Ascending aorta (tissue), 2 donors: ENCODE measurements at regions not wholly inside any gene's neighbourhood (a gene's known extent, or its start where the extent isn't known, plus 50 kb on each side); places are given as distances from the start of the nearest gene placed in this dataset.
A peak's percentile ranks its signal among the peaks of the same experiment; 100 is the strongest.

Experiments
- DNase-seq, 2 donors: peaks; one replicate each; pipeline ENCODE4 v3.0.0-alpha.2; 2019; ENCODE audit warnings: low spot score in 2 of 2
- H3K27ac ChIP-seq, 2 donors: fragments of 200-600 bp; sonication (generic); one replicate each; pipeline ENCODE4 v1.5.1; 2016 to 2017; ENCODE audit warnings: mild to moderate bottlenecking in 1 of 2
- H3K27me3 ChIP-seq: fragments of 200-600 bp; sonication (generic); one replicate; pipeline ENCODE4 v1.5.1; 2017
- H3K36me3 ChIP-seq, 2 donors: fragments of 200-600 bp; sonication (generic); one replicate each; pipeline ENCODE4 v1.5.1; 2016
- H3K4me1 ChIP-seq, 2 donors: fragments of 200-600 bp; sonication (generic); one replicate each; pipeline ENCODE4 v1.5.1; 2016 to 2017; ENCODE audit warnings: mild to moderate bottlenecking in 1 of 2
- H3K4me3 ChIP-seq, 2 donors: fragments of 200-600 bp; sonication (generic); one replicate each; pipeline ENCODE4 v1.5.1; 2016 to 2017; ENCODE audit warnings: mild to moderate bottlenecking in 1 of 2
- H3K9me3 ChIP-seq, 2 donors: fragments of 200-600 bp; sonication (generic); one replicate each; pipeline ENCODE4 v1.5.1; 2016
- intact Hi-C: fragments of 100-400 bp; cut with DNase I; formaldehyde crosslinking; loops from one replicate; pipeline ENCODE4 v1.15.1; 2023
- TF ChIP-seq, protein P1 (sequence below), 3 experiments: fragments of 200-600 bp in 2 of 3; fragments of 450-650 bp in 1 of 3; sonication (generic) in 2 of 3; IDR thresholded peaks; one replicate each; pipeline ENCODE4 v1.5.1; 2016 to 2019; ENCODE audit warnings: antibody characterized with exemption in 3 of 3, mild to moderate bottlenecking in 1 of 3, moderate library complexity in 1 of 3

DNA sequence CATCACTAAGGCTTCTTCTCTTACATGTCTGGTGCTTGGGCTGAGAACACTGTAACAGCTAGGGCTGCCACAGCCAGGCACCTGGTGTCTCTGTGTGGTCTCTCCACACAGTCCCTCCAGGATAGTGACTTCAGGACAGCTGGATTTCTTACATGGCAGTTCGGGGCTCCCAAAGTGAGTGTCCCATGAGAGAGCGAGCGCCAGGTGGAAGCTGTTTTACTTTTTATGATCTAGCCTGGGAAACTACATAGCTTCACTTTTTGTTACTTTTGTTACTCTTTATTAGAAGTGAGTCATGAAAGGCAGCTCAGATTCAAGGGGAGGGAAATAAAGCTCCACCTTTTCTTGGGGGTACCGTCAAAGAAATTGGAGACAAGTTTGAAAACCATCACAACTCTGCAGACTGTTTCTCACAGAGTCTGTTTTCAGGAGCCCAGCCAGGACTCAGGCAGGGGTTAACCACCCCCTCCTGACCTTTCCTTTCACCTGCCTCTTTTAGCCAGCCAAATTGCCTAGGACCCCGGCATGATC lies 373.0 kb downstream of the MID1IP1 start:
- peak overlapping the region in 1 of 2 donors; percentile 17 for H3K4me3 ChIP-seq
- no peak overlapping the region for H3K27ac ChIP-seq
- TF ChIP-seq, protein P1, sequence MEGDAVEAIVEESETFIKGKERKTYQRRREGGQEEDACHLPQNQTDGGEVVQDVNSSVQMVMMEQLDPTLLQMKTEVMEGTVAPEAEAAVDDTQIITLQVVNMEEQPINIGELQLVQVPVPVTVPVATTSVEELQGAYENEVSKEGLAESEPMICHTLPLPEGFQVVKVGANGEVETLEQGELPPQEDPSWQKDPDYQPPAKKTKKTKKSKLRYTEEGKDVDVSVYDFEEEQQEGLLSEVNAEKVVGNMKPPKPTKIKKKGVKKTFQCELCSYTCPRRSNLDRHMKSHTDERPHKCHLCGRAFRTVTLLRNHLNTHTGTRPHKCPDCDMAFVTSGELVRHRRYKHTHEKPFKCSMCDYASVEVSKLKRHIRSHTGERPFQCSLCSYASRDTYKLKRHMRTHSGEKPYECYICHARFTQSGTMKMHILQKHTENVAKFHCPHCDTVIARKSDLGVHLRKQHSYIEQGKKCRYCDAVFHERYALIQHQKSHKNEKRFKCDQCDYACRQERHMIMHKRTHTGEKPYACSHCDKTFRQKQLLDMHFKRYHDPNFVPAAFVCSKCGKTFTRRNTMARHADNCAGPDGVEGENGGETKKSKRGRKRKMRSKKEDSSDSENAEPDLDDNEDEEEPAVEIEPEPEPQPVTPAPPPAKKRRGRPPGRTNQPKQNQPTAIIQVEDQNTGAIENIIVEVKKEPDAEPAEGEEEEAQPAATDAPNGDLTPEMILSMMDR (IDR thresholded peaks at IDR 0.05): no peak

GRCh38 chrX:39174772-39175417 lies 373.6 kb downstream of the MID1IP1 start:
- H3K9me3 ChIP-seq: no peaks in the 10 kb centered on the region
- H3K36me3 ChIP-seq: no peaks in the 10 kb centered on the region
- H3K4me1 ChIP-seq: no peaks in the 10 kb centered on the region
- peak overlapping the region in 1 of 2 donors; percentile 17 for H3K4me3 ChIP-seq
- intact Hi-C loops: no loop called here
- TF ChIP-seq, protein P1 (IDR thresholded peaks at IDR 0.05): no peak
- H3K27me3 ChIP-seq: no peaks in the 10 kb centered on the region
- H3K27ac ChIP-seq: no peak overlapping the region
- DNase-seq: no peak

More for the DNA sequence above, 373.0 kb downstream of the MID1IP1 start:
- no peak for DNase-seq
- H3K9me3 ChIP-seq: no peaks in the 10 kb centered on the region
- intact Hi-C loops: no loop called here
- no peaks in the 10 kb centered on the region for H3K4me1 ChIP-seq
- H3K36me3 ChIP-seq: no peaks in the 10 kb centered on the region
- H3K27me3 ChIP-seq: no peaks in the 10 kb centered on the region

DNA sequence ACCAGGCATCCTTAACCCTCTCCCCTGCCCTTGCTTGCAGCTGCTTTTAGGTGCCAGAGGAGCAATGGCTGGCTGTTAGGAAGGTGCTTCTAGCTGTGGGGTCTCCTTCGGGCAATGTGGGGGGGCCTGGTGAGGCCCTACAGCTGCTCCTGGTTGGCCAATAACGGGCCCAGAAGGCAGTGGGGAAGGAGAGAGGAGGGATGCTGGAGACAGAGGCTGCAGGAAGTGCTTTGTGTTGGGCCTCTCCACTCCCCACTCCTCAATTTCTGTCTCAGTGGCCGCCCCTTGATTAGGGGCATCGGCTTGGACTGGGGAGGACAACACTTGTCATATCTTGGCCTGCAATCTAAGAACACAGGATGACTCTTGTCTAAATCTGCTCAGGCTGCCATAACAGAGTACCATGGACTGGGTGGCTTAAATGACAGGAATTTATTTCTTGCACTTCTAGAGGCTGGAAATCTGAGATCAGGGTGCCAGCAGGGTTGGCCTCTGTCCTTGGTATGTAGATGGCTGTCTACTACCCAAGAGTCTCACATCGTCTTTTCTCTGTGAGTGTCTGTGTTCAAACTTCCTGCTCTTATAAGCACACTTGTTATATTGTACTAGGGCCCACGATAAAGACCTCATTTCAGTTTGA lies 374.3 kb downstream of the MID1IP1 start:
- Histone ChIP-seq H3K9me3 (no peaks in the 10 kb centered on the region), H3K4me1 (no peaks in the 10 kb centered on the region), H3K36me3 (no peaks in the 10 kb centered on the region), H3K27ac (no peak overlapping the region), H3K27me3 (no peaks in the 10 kb centered on the region), H3K4me3 (no peak overlapping the region)
- DNase-seq: no peak
- TF ChIP-seq, protein P1 (IDR thresholded peaks at IDR 0.05): no peak
- intact Hi-C loops: no loop called here

DNA sequence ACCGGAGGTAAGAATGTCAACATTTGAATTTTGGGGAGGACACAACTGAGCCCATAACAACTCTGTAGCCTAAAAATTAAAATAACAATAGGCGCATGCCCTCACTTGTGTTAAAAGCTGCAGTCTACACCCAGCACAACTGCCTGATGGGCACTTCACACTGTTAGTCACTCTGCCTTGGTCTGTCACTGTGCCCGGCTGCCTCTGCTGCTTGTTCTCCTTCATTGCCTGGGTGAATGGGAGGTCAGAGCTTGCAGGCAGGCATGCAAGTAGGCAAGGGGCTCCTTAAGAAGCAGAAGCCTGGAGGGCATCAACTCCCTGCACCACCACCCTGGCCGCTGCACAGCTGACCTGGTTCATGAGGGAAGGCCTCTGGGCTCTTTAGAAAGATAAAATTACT lies 374.8 kb downstream of the MID1IP1 start:
- Histone ChIP-seq H3K36me3 (no peaks in the 10 kb centered on the region), H3K27ac (no peak overlapping the region), H3K4me3 (no peak overlapping the region), H3K27me3 (no peaks in the 10 kb centered on the region), H3K9me3 (no peaks in the 10 kb centered on the region), H3K4me1 (no peaks in the 10 kb centered on the region)
- DNase-seq: no peak
- intact Hi-C loops: no loop called here
- TF ChIP-seq, protein P1 (IDR thresholded peaks at IDR 0.05): no peak

DNA sequence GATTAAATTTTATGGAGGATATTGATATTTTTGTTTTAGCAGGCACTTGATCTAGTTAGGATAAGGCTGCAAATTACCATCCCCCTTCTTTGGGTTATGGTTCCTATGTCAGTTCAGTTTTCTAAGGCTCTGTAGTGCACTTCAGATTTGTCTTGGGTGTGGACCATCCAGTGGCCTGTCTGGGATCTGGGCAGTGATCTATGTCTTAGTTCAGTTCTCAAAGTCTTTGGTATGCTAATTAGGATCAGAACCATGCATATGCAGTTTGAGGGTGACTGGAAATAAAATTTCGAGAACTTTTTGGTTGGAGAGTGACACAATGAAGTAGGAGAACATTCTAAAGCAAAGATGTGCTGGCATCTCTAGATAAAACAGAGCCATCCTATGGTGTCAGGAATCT lies 388.2 kb downstream of the MID1IP1 start:
- no peak overlapping the region for H3K27ac ChIP-seq
- H3K9me3 ChIP-seq: peaks cover 0 to 3% of the 10 kb centered on the region in 2 donors
- no peaks in the 10 kb centered on the region for H3K36me3 ChIP-seq
- no peaks in the 10 kb centered on the region for H3K4me1 ChIP-seq
- H3K4me3 ChIP-seq: no peak overlapping the region
- no peak for DNase-seq
- TF ChIP-seq, protein P1 (IDR thresholded peaks at IDR 0.05): no peak
- intact Hi-C loops: no loop called here
- H3K27me3 ChIP-seq: no peaks in the 10 kb centered on the region
